SIG-M5 treated with dmso at 0.1 percent for 504 hours (cell line): ENCODE measurements at regions not wholly inside any gene's neighbourhood (a gene's known extent, or its start where the extent isn't known, plus 50 kb on each side); places are given as distances from the start of the nearest gene placed in this dataset.
"Not testable (repeated sequence)": the region's sequence is repeated elsewhere in the genome, so short reads cannot be mapped to it uniquely, and the experiment has no call there.

Source experiments
- DNase-seq: peaks from one replicate; lab custom pipeline; 2025; ENCODE audit not compliant: unreplicated experiment; lab: John Stamatoyannopoulos, UW

GRCh38 chr6:115276881-115277565 is 783.7 kb downstream of the FRK start:
- DNase-seq: no peak

GRCh38 chr6:115272311-115272710 is 788.4 kb downstream of the FRK start:
- no peak for DNase-seq

GRCh38 chr6:115271434-115271833 is 789.3 kb downstream of the FRK start:
- no peak for DNase-seq

GRCh38 chr6:115270953-115271352 is 789.7 kb downstream of the FRK start:
- DNase-seq: no peak

GRCh38 chr6:115241373-115241772 is 819.3 kb downstream of the FRK start:
- DNase-seq: no peak

GRCh38 chr6:115221198-115221597 is 839.5 kb downstream of the FRK start:
- DNase-seq: no peak

GRCh38 chr6:115220551-115221159 is 840.0 kb downstream of the FRK start:
- no peak for DNase-seq

GRCh38 chr6:115219645-115220044 is 841.0 kb downstream of the FRK start:
- no peak for DNase-seq

- DNase-seq: no peak
These were observed 843.9 kb downstream of the FRK start for GRCh38 chr6:115216835-115217234.

- no peak for DNase-seq
These were observed 846.4 kb downstream of the FRK start for GRCh38 chr6:115214283-115214682.

GRCh38 chr6:115203381-115203780 is 857.3 kb downstream of the FRK start:
- DNase-seq: no peak

GRCh38 chr6:115194981-115195638 is 852.3 kb upstream of the HS3ST5 start:
- no peak for DNase-seq

GRCh38 chr6:115191989-115192388 is 849.2 kb upstream of the HS3ST5 start:
- DNase-seq: no peak

- no peak for DNase-seq
These were observed 847.7 kb upstream of the HS3ST5 start for GRCh38 chr6:115190534-115190933.

GRCh38 chr6:115175456-115175855 is 832.6 kb upstream of the HS3ST5 start:
- DNase-seq: not testable (repeated sequence)

- DNase-seq: not testable (repeated sequence)
These were observed 823.1 kb upstream of the HS3ST5 start for GRCh38 chr6:115165912-115166311.

GRCh38 chr6:115159733-115160132 is 816.9 kb upstream of the HS3ST5 start:
- DNase-seq: no peak

- DNase-seq: no peak
These were observed 795.1 kb upstream of the HS3ST5 start for GRCh38 chr6:115137910-115138309.

- no peak for DNase-seq
These were observed 791.0 kb upstream of the HS3ST5 start for GRCh38 chr6:115133790-115134189.

GRCh38 chr6:115131709-115132490 is 789.1 kb upstream of the HS3ST5 start:
- DNase-seq: no peak

GRCh38 chr6:115121513-115121912 is 778.7 kb upstream of the HS3ST5 start:
- DNase-seq: not testable (repeated sequence)

- no peak for DNase-seq
These were observed 777.6 kb upstream of the HS3ST5 start for GRCh38 chr6:115120391-115120790.
